Activated CD8-positive, alpha-beta memory T cell treated with anti-CD3 and anti-CD28 coated beads for 24 hours (primary cell): ENCODE measurements at regions not wholly inside any gene's neighbourhood (a gene's known extent, or its start where the extent isn't known, plus 50 kb on each side); places are given as distances from the start of the nearest gene placed in this dataset.

Experiments used
- DNase-seq: peaks from one replicate; pipeline ENCODE4 v3.0.0-alpha.2; 2020

DNA sequence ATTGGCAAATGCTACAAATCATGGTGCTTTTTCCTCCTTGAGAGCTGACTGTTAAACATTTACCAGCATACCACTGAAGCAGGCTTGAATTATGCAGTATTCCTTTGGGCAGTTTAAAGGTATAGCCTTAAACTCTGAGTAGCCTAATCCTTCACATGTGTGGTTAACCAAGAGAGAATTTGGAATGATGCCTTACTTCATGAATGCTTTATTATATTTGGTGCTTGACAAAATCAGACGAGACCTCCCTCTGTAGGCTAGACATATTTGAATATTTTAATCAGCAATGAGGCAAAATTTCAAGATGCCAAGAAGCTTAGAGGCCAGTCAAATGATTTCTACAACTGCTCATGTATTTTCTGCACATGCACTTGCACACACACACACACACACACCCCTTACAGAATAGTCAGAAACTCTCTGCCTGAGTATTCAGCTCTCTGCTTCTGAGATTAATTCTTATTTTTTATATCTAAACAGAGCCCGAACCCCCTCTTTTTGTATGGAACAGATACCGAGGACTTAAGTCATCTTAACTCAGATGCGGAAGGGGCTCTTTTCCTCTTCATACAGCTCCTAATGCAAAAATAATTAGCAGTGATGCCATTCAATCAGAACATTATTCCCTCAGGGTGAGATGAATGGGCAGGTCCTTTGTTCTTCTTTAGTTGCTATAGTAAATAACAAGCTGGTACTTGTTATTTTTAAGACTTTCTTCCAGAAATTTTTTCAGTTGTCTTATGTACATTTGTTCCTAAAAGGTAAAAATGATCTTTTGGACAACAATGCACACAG, 195.5 kb upstream of the TMC3 start:
- no peak for DNase-seq

DNA sequence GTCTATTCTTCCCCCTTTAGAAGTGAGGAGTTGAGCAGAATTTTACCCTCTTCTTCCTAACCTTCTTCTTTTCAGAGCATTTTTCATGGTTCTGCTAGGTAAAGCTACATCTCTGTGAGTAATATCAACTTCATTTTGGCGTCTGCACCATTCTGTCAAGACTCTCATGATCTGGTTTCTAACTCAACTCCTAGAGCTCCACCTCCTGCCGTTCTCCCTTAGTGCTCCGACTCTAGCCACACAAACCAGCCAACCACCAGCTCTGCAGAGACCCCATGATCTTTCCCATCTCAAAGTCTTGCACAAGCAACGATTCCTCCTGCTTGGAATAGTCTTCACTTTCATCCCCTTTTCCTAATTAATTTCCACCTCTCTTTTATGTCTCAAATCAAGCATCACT, 193.9 kb upstream of the TMC3 start:
- DNase-seq, result no peak

DNA sequence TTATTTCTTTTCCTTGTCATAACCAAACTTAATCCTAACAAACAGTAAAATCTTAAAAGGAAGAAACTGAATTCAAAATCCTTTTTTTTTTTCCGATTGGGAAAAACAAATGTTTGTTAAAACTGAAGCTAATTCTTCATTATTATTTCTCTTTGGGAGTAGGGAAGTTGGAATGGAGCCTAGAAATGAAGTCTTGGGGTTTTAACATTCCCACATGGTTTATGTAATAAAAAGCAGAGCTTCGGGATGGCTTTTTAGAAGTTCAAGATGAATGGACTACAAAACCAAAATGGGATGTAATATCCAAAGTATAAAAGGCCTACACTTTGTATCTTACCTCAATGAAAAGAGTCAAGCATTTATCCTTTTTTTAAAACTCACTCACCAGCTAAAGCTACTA, 189.0 kb upstream of the TMC3 start:
- no peak for DNase-seq

DNA sequence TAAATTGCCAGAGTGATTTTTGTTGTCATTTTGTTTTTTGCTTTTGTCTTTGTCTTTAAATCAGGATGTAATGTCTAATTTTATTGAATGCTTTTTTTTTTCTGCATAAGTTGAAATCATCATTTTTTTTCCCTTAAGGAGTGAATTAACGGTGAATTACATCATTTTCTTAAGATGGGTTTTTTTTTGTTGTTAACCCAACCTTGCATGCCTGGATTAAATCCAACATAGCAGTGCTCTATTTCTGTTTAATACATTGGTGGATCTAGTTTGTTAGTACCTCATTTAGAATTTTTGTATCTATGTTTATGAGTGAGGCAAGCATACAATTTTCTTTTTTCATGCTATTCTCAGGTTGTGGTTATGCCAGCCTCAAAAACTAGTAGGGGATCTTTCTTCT, 186.4 kb upstream of the TMC3 start:
- no peak for DNase-seq

DNA sequence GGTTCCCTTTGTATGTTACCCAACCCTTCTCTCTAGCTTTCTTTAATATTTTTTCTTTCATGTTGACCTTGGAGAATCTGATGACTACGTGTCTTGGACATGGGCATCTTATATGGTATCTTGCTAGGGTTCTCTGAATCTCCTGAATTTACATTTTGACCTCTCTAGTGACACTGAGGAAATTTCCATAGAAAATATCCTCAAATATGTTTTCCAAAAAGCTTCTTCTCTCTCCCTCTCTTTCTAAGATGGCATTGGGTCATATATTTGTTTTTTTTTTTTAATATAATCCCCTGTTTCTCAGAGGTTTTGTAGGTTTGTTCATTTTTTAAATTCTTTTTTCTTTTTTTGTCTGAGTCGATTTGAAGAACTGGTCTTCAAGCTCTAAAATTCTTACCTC, 184.0 kb upstream of the TMC3 start:
- DNase-seq, result no peak

DNA sequence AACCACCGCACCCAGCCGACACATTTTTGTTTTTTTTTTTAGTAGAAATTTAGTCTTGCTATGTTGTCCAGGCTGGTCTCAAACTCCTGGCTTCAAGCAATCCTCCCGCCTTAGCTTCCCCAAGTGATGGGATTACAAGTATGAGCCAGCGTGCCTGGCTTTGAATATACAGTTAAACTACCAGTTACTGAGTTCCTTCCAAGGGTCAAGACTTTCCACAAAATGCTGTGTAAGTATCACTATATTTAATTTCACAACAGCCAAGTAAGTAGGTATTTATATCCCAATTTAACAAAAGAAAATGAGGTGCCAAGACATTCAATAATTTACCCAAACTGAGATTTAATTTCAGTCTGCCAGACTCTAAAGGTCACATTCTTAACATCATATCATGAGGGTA, 181.3 kb upstream of the TMC3 start:
- DNase-seq, result no peak

DNA sequence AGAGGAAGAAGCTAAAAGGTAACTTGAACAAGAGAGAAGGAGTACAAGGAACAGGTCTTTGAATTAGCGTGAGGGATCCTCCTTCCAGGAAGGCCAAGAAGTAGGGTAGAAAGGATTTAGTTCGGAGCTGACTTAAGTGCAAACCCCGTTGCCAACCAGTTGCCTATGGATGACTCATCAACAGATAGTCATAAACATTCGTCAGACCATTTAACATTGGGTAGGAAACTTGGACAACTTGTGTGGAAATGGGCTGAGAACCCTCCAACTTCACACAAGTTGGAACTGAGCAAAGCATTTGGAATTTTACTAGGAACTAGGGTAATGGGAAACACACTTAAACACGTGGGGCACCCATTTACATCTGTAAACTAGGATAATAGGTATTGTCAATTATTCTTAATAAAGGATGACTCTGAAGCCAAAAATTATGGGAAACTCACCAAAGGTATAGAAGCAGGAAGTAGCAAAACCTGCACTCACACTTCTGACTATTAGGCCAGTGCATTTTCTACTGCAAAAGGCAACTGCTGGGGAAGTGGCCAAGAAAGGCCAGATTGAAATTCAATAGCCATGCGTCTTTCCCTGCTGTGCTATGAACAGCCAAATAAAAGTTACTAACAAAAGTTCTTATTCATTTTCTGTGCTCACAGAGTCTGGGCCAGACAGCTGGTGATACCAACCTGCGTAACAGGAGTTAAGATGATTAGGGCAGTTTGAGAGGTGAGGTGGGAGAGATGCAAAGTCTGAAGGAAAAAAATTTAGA, 174.5 kb upstream of the TMC3 start:
- DNase-seq, result no peak

DNA sequence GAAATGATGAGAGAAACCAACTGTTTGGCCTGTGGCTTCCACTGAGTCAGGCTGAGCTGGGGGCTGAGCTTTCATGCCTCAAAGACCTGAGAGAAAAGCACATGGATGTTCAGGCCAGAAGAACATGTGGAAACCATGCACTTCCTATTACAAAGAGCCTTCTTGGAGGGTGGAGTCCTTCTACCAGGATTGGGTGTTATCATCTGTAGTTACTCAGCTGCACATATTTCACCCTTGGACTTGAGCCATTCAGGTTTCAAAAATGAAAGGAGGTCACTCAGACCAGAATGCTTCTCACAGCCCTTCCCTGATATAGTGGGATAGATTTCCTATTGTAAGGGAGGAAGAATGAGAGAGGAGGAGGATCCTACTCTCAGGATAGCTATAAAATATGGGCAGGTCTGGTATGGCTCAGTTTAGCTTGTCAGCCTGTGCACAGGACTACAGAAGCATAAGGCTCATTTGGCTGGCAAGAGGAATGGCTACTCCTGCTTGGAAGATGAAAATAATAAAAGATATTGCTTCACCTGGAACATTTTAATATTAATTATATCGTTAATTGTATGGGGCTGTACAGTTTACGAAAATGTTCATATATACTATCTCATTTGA, 173.6 kb upstream of the TMC3 start:
- no peak for DNase-seq

DNA sequence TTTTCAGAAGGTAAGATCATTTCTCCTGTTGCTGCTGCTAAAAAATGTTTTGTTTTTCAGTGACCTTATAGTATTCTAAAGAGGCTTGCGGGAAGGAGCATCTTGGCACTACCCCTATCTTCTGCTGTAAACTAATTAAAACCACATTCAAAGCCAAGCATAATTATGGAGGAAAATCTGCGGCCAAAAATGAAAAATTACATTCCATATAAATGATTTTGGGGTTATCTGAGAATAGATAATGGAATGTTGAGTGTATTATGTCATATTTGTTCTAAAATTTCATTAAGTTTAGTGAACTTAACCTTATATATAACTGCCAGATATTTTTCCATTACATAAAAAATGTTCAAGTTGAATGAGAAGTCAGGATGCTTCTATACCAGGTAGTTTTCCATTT, 170.4 kb upstream of the TMC3 start:
- DNase-seq, result no peak

DNA sequence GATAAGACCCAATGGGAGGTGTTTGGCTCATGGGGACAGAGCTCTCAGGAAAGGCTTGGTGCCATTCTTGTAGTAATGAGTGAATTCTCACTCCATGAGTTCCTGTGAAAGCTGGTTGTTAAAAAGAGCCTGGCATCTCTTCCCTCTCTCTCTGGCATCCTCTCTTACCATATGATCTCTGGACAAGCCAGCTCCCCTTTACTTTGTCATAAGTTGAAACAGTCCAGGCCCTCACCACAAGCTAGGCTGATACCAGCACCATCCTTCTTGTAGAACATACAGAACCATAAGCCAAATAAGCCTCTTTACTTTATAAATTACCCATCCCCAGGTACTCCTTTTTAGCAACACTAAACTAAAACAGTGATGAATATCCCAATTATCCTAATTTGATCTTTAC, 166.9 kb upstream of the TMC3 start:
- DNase-seq, result no peak

DNA sequence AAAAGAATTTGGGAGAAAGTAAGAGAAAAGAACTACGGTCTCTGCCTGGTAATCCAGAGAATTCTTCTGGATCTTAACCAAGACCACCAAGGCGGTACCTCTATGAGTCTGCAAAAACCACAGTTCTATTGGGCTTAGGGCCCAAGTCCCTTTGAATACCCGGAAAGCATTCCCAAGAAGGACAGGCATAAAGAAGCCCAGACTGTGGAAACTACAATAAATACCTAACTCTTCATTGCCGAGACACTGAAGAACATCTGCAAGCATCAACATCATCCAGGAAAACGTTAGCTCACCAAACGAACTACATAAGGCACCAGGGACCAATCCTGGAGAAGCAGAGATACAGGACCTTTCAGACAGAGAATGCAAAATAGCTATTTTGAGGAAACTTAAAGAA, 162.3 kb upstream of the TMC3 start:
- DNase-seq, result no peak

DNA sequence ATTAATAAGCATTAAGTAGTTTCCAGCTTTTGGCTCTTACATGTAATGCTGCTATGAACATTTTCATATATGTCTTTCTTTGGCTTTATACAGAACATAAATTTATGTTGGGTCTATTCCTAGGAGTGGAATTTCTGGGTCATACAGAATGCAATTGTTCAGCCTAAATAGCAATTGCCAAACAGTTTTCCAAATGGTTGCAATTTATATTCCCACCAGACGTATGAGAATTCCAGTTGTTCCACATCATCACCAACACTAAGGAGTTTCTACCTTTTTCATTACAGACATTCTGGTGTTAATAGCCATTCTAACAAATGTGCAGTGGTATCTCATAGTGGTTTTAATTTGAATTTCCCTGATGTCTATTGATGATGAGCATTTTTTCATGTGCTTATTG, 160.1 kb upstream of the TMC3 start:
- DNase-seq, result no peak

DNA sequence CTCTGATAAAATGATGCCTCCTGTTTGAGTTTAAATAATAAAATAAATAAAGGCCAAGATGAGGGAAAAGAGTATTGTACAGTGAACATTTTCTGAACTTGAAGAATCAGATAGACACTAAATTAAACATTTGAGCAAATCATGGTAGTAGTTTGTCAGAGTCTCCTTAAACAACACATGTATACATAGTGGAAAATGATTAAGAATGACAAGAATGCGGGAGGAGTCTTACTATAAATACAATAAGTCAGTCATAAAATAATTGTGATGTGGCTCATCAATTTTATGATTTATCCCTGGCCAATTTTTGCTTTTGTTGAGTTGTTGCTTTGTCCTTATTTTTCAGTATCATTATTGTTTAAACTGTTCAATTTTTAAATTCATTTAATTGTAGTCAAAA, 158.0 kb upstream of the TMC3 start:
- DNase-seq, result no peak

DNA sequence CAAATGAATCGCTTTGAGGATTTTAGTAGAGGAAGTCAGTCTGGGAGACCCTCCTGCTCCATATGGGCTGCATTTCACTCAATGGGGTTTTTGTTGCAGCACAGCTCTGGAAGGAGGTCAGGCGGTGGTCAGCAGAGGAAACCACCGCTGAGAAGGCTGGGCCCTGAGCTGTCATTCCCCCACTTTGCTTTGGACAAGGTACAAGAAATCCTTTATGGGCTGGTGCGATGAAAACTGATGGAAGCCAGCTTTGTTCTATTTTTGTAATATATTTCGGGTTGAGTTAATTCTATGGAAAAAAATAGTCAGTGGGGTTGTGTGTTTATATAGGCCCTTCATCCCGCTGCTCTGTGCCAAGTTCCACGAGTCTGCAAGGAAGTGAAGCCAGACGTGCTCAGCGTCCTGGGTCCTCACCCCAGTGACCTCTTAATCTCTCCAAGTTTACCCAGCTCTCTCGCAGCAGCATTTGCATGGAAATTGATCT, 157.1 kb upstream of the TMC3 start:
- no peak for DNase-seq

DNA sequence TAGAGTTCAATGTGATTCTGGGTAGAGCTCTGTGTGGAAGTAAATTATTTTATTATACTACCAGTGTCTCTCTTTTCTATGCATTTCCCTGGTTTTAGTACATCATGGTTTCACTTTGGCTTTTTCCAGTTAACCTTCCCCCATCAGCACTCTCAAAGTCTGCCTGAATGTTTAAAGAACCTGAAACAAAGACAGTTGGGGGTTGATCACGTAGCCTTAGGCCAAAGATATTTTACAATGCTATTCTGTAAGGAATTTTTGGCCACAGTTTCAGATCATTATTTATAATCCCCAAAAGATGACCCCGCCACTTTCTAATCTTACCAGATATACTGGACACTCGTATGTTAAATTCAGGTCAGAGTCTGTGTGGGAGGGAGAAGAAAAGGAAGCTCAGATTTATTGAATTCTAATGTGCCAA, 156.3 kb upstream of the TMC3 start:
- no peak for DNase-seq

DNA sequence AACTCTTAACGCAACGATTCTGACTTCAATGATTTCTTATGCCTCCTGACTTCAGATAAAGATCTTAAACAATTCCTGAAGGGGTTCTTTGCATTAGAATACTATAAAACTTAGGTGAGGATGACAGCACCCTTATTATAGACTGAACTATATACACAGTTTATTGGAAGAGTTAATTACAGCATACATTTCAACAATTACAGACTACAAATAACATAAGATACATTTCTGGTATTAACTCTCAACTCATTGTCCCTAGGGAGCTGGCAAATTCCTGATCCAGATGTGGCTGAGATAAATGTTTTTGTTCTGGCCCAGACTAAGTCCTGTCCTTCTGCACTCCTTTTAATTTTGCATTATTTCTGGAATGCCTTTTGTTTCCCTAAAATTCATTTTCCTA, 155.5 kb upstream of the TMC3 start:
- DNase-seq, result no peak

DNA sequence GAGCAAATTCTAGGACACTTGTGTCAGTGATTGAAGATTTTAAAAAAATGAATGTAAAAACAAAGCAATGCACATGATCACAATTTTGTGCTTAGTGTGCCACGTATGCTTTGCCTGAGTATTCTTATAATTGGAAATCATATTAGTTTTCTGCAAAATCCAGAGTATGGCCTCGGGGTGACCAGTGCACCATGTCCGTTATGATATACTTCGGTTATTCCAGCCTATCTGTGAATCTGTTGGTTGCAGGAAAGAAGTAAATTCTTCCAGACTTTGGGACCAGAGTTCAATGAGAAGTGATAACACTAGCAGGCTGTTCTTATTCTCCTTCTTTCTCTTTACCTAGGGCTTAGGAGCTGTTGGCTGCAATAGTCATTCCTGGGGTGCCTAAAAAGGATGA, 152.0 kb upstream of the TMC3 start:
- DNase-seq, result no peak

DNA sequence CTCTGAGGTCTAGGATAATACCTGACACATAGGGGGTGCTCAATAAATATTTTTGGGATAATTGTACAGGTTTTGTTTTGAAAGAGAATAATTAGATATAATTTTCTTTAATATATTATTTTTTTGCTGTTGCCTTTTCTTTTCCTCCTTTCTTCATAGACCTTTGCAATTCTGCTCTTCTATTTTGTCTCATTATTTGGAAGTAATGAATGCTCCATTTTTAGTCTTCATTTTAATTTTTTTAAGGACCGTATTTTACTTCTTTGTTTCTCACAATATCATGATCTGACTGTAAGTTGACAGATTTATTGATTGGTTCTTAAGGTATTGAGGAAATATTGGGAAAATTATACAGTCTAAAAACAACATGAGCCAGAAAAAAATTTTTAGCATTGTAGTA, 150.5 kb upstream of the TMC3 start:
- no peak for DNase-seq

DNA sequence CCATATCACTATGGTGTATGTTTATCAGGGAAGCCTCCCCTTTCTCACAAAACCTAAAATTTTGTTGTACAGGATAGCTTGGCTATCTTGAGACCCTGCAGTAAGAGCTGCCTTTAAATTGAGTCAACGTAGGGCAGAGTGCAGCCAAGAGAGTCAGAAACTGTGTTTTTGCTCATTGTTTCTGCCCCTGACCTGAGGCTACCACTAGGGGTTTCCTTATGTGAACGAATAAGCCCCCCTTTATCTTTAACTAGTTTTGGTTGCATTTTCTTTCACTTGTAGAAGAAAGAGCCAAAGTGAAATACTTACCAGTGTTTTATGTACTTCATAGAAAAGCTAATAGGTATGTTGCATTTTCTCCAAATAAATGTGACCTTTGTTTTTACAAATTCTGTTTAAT, 149.9 kb upstream of the TMC3 start:
- DNase-seq, result no peak

DNA sequence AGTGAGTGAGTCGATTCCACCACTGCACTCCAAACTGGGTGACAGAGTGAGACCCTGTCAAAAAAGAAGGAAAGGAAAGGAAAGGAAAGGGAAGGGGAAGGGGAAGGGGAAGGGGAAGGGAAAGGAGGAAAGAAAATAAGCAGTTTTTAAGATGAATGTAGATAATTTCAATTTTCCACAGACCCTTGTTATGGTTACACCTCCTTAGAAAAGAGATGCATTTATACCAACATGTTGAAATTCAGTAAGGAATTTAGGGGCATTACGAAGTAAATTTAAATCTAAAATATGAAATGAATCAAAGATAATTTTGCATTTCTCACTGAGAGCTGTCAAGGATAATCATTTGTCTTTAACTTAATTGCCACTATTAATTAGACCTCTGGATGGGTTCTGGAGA, 146.5 kb upstream of the TMC3 start:
- DNase-seq, result no peak

DNA sequence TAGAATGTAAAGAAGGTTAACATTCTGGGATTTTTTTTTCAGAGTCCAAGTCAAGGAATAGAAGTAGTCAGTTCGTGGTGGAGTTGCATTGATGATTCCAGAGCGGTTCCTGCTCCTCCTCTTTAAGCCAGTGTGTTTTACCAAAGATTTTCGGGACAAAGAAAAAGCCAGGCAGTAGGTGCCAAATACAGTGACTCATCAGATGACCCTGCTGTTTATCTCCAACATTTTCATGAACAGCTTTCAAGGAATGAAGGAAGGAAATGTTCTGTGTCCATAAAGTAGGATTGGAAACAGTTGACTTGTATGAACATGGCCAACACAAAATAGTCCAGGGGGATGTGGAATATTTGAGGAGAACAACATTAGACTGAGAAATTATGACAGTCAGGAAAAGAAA, 142.4 kb upstream of the TMC3 start:
- DNase-seq, result no peak

DNA sequence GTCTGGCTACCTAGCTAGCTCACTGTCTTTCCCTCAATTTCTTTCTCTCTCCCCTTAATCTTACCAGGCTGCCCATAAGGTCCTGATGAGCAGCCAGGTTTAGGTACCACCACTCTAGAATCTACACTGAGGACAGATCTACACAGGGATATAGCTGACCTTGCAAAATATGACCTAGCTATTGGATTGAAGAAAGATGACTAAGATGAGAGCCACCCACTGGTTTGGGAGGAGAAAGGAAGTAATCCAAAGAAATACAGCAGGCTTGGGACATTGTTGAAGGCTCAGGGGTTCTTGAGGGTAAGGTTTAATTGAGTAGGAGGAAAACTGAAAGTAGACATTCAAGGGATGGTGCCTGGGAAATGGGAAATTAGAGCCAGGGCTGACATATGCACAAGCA, 142.0 kb upstream of the TMC3 start:
- DNase-seq, result no peak

DNA sequence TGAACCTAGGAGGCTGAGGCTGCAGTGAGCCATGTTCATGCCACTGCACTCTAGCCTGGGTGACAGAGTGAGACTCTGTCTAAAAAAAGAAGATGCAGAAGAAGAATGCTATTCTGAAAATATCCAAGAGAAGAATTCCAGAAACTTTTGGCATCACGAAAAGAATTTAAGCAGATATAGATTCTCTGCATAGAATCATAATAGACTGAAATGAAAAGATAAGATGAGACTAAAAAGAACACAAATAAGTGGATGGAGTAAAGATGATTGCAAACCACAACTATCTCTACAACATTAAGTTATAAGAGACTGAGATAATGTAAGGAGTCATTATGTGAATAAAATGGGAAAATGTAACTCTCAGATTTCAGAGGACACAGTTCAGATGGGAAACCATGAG, 140.7 kb upstream of the TMC3 start:
- DNase-seq, result no peak

DNA sequence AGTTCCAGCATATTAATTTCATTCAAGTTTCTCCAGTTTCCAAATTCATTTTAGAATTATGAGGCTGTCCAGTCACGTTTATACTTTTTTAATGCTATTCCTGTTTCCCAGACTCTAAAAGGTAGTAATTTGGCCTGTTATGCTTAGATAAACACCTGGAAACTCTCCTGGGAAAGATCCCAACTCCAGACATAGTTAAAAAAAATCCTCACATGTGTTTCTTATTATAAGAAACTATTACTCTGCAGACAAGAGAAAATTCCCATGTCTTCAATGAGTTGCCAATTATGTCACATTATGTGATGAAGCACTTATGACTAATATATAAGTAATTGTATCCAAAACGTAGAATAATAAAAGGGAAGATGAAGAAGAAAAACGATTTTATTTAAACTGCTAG, 137.1 kb upstream of the TMC3 start:
- DNase-seq, result no peak
